ENCODE measurements at regions not wholly inside any gene's neighbourhood (a gene's known extent, or its start where the extent isn't known, plus 50 kb on each side); places are given as distances from the start of the nearest gene placed in this dataset.

DNA sequence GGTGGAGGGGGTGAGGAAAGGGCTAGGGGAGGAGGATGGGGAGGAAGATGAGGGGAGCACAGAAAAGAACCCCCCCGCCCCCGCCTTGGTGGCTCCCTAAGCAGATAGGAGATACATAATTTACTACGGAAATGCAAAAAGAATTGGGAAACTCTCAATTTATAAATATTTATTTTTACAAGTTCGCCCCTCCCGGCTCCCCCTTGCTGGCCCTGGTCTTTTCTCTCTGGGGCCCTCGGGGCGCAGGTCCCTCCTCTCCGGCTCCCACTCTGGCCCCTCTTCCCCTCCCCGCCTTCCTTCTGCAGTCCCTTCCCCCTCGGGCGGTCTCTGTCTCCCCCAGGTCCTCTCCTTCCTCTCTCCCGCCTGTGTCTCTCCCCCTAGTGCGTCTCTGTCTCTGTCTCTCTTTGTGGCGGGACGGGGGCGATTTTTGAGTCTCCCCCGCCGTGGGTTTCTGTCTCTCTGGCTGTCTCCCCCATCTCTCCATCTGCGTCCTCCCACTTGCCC is 173.6 kb upstream of the IER5L start:
- DNase-seq = peak; percentile 36

- DNase-seq = peak; percentile 43
These were observed 173.1 kb upstream of the IER5L start for GRCh38 chr9:129351058-129351641.

- DNase-seq = no peak
These were observed 172.3 kb upstream of the IER5L start for GRCh38 chr9:129350143-129350935.

GRCh38 chr9:129349665-129349947 is 171.5 kb upstream of the IER5L start:
- no peak for DNase-seq

DNA sequence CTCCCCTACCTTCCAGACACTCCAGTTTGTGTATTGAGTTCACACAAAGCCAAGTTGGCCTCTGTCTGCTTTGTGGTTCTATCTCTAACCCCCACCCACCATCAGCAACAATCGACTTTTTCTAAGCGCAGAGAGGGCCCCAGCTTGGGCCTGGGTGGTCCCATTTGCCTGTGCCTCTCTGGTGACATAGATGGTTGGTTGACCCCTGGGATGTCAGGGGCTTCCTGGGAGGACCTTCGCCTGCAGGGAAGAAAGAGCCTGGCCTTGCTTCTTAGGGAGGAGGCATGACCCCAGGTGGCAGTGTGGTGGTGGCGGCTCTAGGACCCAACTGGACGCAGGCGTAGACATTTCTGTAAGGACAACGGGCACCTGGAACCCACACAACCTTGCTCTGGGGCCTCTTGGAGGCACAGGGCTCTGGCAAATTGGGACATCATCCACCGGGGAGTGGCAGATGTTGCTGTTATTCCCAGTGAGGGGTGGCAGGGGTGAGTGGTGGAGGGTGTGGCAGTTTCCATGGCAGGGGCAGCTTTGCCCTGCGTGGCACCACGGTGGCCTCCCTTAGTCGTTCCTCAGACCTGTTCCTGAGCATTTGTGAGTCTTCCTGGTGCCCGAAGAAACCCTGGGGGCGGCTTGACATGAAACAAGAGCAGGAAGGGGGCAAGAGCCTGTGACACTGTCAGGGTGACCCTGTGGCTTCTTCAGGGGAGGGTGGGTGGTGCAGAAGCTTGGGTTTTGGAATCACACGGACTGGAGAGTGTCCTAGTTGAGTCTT is 171.0 kb upstream of the IER5L start:
- no peak for DNase-seq

DNA sequence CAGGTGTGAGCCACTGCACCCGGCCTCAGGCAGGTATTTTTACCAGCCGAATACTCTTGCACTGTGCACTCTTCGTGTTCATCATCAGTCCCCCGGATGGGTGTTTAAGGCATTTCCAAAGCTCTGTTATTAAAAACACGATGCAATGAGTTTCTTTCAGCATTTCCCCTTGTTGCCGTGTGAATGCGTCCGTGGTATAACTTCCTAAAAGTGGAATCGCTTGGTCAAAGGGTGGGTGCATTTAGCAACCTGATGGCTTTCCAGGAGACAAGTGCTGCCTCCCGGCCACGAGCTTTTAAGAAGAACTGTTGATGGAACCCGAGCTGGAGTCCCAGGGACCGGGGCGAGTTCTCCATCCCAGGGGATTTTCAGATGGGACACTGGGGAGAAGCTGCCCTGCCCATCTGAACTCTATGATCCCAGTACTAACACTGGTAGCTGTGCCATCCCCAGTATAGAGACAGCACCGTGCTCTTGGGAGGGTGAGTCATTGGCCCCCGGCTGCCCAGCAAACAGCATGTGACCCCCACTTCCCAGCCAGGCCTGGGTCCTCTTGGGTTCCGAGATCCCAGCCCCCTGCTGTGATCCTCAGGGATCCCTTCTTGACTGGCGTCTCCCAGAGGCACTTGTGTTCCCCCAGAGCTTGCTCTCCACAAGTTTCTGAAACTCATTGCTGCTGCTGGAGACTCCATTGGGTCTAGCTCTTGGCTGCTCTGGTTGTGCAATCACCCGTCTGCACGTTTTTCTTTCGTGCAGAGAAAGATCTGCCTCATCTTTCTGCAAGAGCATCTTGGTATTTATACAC is 169.5 kb upstream of the IER5L start:
- DNase-seq = no peak

GRCh38 chr9:129346046-129346445 is 168.0 kb upstream of the IER5L start:
- no peak for DNase-seq

DNA sequence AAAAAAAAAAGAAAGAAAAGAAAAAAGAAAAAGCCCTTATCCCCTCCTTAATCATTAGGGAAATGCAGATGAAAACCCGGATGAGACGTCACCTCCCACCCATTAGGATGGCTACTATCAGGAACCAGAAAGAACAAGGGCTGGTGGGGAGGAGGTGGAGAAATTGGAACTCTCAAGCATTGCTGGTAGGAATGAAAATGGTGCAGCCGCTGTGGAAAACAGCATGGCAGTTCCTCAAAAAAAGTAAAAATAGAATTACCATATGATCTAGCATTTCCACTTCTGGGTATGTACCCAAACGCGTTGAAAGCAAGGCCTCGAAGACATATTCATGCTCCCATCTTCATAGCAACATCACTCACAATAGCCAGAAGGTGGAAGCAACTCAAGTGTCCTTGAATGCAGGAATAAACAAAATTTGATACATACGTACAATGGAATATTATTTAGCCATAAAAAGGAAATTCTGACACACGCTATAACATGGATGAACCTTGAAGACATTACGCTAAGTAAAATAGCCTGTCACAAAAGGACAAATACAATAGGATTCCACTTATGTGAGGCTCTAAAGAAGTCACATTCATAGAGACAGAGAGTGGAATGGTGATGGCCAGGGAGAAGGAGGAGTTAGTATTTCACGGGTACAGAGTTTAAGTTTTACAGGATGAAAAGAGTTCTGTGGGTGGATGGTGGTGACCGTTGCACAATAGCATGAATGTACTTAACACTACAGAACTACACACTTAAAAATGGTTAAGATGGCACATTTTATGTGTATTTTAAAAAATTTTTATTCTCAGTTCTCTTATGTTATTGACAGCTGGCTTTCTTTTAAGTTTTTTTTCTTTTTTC is 166.8 kb upstream of the IER5L start:
- no peak for DNase-seq

DNA sequence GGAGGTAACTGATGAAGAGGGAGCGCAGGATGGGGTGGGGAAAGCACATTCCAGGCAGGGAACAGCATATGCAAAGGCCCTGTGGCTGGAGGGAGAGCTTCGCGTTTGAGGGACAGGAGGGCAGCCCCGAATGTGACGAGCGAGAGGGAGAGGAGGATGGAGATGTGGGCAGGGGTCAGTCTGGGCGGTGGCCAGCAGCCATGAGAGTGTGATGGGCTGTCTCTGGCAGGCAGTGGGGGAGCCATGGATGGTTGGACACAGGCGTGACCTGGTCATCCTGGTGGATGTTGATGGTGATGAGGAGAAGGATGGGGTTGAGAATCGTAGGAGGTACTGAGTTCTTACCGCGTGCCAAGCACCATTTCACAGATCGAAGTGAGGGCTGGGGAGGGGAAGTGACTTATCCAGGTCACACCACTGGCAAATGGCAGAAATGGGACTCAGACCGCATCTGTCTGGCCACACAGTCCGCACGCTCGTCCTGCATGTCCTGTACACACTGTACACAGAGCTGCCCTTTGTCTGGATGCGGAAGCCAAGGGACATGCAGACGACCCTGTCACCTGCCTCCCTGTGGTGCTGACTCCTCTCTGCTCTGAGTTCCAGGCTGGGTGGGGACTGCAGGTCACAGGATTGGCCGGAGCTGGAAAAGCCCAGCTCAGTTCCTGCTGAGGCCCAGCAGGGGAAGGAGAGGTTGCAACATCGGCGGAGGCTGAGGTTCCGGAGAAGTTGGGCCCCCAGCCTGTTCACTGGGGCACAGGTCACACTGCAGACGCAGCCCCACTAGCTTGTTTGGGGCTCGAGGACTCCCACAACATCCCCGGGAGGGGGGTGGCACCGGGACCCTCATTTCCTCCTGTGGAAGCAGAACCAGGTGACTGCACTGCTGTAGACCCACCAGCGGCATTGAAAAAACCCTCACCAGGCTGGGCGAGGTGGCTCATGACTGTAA is 165.6 kb upstream of the IER5L start:
- no peak for DNase-seq

DNA sequence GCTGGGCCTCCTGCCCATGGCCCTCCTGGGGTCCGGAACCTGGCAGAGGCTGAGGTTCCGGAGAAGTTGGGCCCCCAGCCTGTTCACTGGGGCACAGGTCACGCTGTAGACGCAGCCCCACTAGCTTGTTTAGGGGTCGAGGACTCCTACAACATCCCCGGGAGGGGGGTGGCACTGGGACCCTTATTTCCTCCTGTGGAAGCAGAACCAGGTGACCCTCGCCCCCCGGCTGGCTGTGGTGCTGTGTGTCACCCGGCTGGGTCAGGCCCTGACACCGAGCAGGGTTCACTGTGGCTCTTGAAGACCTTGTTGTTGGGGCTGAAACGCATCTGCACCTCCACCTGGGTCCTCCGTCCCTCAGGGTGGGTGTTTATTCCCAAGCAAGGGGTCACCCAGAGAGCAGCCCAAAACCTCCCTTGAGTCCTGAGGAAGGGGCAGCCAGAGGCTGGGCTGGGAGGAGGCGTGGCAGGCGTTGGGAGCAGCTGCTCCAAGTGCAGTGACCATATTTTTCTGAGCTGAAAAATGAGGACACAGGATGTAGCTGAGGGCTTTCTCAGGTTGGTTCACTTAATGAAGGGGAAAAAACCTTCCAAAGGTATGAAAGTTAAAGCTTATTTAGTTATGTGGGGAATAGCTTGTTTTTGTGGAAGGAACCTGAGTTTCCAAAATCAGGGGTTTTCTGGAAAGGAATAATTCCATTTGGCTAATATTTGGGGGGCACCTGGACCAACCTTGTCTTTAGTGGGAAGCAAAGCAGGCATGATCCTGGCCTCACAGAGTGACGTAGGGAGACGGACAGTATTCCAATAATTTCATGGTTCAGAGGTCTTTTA is 164.7 kb upstream of the IER5L start:
- no peak for DNase-seq

GRCh38 chr9:129341987-129342348 is 163.9 kb upstream of the IER5L start:
- DNase-seq = no peak

- DNase-seq = no peak
These were observed 163.3 kb upstream of the IER5L start for GRCh38 chr9:129341171-129341986.

DNA sequence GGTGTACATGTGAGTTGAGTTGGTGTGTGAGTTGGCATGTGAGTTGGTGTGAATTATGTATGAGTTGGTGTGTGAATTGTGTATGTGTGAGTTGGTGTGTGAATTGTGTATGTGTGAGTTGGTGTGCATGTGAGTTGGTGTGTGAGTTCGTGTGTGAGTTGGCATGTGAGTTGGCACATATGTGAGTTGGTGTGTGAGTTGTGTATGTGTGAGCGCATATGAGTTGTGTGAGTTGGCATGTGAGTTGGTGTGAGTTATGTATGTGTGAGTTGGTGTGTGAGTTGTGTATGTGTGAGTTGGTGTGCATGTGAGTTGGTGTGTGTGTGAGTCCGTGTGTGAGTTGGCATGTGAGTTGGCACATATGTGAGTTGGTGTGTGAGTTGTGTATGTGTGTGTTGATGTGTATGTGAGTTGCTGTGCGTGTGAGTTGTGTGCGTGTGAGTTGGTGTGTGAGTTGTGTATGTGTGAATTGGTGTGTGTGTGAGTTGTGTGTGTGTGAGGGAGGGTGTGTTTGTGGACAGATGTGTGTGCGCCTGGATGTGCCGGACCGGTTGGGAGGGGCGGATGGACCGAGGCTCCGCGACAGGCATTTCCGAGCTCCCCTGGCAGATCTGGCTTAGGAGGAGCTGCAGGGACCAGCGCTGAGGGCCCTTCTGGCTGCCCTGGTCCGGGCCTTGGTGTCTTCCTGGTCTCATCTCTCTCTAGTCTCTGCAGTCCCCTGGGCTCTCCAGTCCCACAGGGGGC is 162.5 kb upstream of the IER5L start:
- DNase-seq = no peak

GRCh38 chr9:129339539-129340157 is 161.6 kb upstream of the IER5L start:
- DNase-seq = no peak

DNA sequence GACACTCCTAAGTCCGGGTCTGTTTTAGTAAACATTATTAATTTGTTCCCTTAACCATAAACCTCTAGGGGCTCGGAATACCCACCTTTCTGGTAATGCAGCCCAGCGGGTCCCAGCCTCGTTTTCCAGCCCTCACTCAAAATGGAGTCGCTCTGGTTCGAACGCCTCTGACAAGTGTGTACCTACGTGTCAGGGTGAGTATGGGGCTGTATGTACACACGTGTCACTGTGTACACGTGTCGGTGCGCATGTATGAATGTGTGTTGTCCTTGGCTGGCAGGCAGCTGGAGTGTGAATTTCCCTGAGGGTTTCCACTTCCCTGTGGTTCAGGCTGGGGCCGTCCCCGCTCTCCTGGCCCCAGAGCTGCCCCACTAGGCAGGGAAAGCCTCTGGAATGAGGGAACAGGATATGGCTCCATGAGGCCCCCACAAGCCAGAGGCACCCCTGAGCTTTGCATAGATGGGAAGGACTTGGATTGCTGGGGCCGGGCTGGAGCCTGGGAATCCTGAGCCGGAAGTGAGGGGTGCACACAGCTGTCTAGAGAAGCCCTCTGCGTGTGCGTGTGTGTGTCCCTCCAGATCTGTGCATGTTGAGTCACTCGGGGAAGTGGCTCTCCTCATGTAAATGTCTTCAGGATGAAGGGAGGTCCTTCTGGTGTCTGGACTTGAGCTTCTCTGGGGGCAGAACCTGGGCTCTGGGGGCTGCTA is 160.8 kb upstream of the IER5L start:
- DNase-seq = no peak

DNA sequence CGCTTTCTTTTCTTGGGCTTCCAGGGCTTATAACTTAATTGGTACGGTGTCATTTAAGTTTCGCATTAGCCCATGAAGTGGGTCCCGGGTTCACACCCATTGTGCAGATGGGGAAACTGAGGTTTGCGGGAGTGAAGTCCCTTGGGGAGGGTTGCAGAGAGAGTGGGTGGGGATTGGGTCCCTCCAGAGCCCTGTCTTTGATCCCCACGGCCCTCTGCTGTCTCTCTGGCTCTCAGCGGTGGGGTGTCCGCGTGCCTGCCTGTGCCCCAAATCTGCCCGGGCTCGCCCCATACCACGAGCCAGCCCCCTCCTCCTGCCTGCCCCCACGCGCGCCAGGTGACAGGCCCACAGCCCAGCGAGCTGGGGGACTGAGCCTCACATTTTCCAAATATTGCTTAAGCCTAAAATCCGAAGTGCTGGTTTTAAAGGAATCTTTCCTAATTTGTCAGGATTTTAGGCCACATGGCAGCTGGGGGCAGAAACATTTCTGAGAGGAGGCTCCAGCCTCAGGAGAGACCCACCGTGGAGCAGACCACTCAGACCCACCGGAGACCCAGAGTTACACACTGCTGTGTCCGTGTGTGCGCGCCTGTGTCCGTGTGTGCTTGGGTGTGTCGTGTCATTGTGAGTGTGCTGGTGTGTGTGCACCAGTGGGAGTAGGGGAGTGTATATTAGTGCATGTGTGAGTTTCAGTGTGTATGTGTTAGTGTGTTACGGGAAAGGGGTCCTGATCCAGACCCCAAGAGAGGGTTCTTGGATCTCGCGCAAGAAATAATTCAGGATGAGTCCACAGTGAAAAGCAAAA is 159.5 kb upstream of the IER5L start:
- no peak for DNase-seq

Data from NCI-H2227 treated with DMSO at 0.1 percent for 48 hours (cell line).